ENCODE measurements at regions not wholly inside any gene's neighbourhood (a gene's known extent, or its start where the extent isn't known, plus 50 kb on each side); places are given as distances from the start of the nearest gene placed in this dataset.

GRCh38 chrX:13491061-13491460 lies 78.3 kb upstream of the EGFL6 start:
- TF ChIP-seq CTCF (conservative IDR thresholded peaks at IDR 0.05; ENCODE audit: low read length) (no peak), EZH2phosphoT487 (IDR thresholded peaks at IDR 0.05; ENCODE audit: borderline replicate concordance) (no peak)

All from Loucy (cell line).